Tibial nerve (tissue), 4 donors: ENCODE measurements at regions not wholly inside any gene's neighbourhood (a gene's known extent, or its start where the extent isn't known, plus 50 kb on each side); places are given as distances from the start of the nearest gene placed in this dataset.

ENCODE experiments used
- DNase-seq, 2 donors: peaks; one replicate each; pipeline ENCODE4 v3.0.0-alpha.2; 2019; ENCODE audit warnings: low spot score in 2 of 2
- H3K27ac ChIP-seq, 4 donors: fragments of 200-600 bp; sonication (generic) in 3 of 4; one replicate each; pipeline ENCODE4 v1.5.1; 2017 to 2019; ENCODE audit warnings: mild to moderate bottlenecking in 1 of 4
- H3K27me3 ChIP-seq, 2 donors: fragments of 200-600 bp; sonication (generic) in 1 of 2; one replicate each; pipeline versions ENCODE4 v1.5.1 to v1.6.0; 2017 to 2019
- H3K36me3 ChIP-seq, 3 donors: fragments of 200-600 bp; sonication (generic); one replicate each; pipeline ENCODE4 v1.5.1; 2018 to 2019
- H3K4me1 ChIP-seq, 4 donors: fragments of 200-600 bp; sonication (generic) in 3 of 4; one replicate each; pipeline ENCODE4 v1.5.1; 2017 to 2019
- H3K4me3 ChIP-seq, 4 donors: fragments of 200-600 bp; sonication (generic) in 3 of 4; one replicate each; pipeline ENCODE4 v1.5.1; 2017 to 2019; ENCODE audit warnings: mild to moderate bottlenecking in 1 of 4, moderate library complexity in 1 of 4
- H3K9me3 ChIP-seq, 4 donors: fragments of 200-600 bp; sonication (generic) in 3 of 4; one replicate each; pipeline ENCODE4 v1.5.1; 2017 to 2019
- EP300 ChIP-seq, 2 donors: sonication (generic); formaldehyde crosslinking; IDR thresholded peaks; one replicate each; pipeline ENCODE4 v1.6.1; 2017; ENCODE audit warnings: antibody characterized with exemption in 2 of 2, mild to moderate bottlenecking in 1 of 2
- POLR2A ChIP-seq, 2 donors: fragments of 450-650 bp; IDR thresholded peaks; one replicate each; pipeline ENCODE4 v1.6.1; 2017; ENCODE audit warnings: antibody characterized with exemption in 2 of 2, mild to moderate bottlenecking in 2 of 2, moderate library complexity in 2 of 2
- WGBS, 2 donors: methylation state at CpG; one replicate each; pipeline ENCODE4 v1.1.5; 2018; 5-methylcytosine and 5-hydroxymethylcytosine counted together
- TF ChIP-seq, protein P1 (sequence below), 5 experiments: fragments of 200-600 bp in 3 of 5; fragments of 450-650 bp in 2 of 5; sonication (generic) in 3 of 5; IDR thresholded peaks; one replicate each; pipeline ENCODE4 v1.5.1; 2016 to 2019; ENCODE audit warnings: antibody characterized with exemption in 5 of 5, mild to moderate bottlenecking in 3 of 5, moderate library complexity in 2 of 5

- Histone ChIP-seq H3K36me3 (no peaks in the 10 kb centered on the region), H3K27me3 (peaks cover 0 to 5% of the 10 kb centered on the region in 2 donors), H3K4me3 (no peak overlapping the region), H3K4me1 (no peaks in the 10 kb centered on the region), H3K27ac (no peak overlapping the region), H3K9me3 (no peaks in the 10 kb centered on the region)
- 45 to 51% methylated on average over 12 of the region's 12 CpGs for WGBS, 2 donors
- DNase-seq: no peak
- TF ChIP-seq, protein P1, sequence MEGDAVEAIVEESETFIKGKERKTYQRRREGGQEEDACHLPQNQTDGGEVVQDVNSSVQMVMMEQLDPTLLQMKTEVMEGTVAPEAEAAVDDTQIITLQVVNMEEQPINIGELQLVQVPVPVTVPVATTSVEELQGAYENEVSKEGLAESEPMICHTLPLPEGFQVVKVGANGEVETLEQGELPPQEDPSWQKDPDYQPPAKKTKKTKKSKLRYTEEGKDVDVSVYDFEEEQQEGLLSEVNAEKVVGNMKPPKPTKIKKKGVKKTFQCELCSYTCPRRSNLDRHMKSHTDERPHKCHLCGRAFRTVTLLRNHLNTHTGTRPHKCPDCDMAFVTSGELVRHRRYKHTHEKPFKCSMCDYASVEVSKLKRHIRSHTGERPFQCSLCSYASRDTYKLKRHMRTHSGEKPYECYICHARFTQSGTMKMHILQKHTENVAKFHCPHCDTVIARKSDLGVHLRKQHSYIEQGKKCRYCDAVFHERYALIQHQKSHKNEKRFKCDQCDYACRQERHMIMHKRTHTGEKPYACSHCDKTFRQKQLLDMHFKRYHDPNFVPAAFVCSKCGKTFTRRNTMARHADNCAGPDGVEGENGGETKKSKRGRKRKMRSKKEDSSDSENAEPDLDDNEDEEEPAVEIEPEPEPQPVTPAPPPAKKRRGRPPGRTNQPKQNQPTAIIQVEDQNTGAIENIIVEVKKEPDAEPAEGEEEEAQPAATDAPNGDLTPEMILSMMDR (IDR thresholded peaks at IDR 0.05): no peak
- TF ChIP-seq POLR2A (IDR thresholded peaks at IDR 0.05) (no peak), EP300 (IDR thresholded peaks at IDR 0.05) (no peak)
Observed at GRCh38 chrX:20320461-20321159, 53.9 kb upstream of the RPS6KA3 start.

GRCh38 chrX:20319054-20319453 is 52.3 kb upstream of the RPS6KA3 start:
- no peaks in the 10 kb centered on the region for H3K27me3 ChIP-seq
- no peaks in the 10 kb centered on the region for H3K36me3 ChIP-seq
- DNase-seq: no peak
- TF ChIP-seq, protein P1 (IDR thresholded peaks at IDR 0.05): no peak
- TF ChIP-seq EP300 (IDR thresholded peaks at IDR 0.05) (no peak), POLR2A (IDR thresholded peaks at IDR 0.05) (no peak)
- 86 to 100% methylated on average over 4 of the region's 4 CpGs for WGBS, 2 donors
- H3K9me3 ChIP-seq: no peaks in the 10 kb centered on the region
- no peak overlapping the region for H3K4me3 ChIP-seq
- H3K27ac ChIP-seq: no peak overlapping the region
- H3K4me1 ChIP-seq: no peaks in the 10 kb centered on the region

DNA sequence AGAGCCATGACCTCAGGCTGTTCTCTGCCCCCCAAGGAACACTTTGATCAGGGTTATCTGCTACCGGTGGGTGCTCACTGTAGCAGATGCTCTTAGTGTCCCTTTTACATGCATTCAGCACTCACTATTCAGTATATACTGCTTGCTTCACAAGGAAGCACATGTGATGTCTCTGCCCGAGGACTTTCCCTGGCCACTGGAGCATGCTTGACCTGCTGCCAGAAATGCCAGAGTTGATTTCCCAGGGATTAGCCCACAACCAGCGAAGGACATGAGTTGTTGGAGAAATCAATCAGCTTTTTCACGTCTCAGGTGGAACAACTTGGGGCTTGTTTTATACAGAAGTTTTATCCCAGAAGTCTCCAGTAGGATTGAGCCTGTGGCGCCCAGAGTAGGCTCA is 51.2 kb upstream of the RPS6KA3 start:
- H3K9me3 ChIP-seq: no peaks in the 10 kb centered on the region
- H3K36me3 ChIP-seq: no peaks in the 10 kb centered on the region
- 55 to 75% methylated on average over 5 of the region's 5 CpGs for WGBS, 2 donors
- H3K27ac ChIP-seq: no peak overlapping the region
- no peaks in the 10 kb centered on the region for H3K27me3 ChIP-seq
- no peaks in the 10 kb centered on the region for H3K4me1 ChIP-seq
- TF ChIP-seq EP300 (IDR thresholded peaks at IDR 0.05) (no peak), POLR2A (IDR thresholded peaks at IDR 0.05) (no peak)
- TF ChIP-seq, protein P1 (IDR thresholded peaks at IDR 0.05): no peak
- no peak overlapping the region for H3K4me3 ChIP-seq
- DNase-seq: no peak
